Keratinocyte (primary cell): ENCODE measurements at regions not wholly inside any gene's neighbourhood (a gene's known extent, or its start where the extent isn't known, plus 50 kb on each side); places are given as distances from the start of the nearest gene placed in this dataset.

Experiments used
- DNase-seq: peaks from one replicate; pipeline ENCODE4 v3.0.0-alpha.2; 2011; ENCODE audit warnings: low read depth, missing footprints, low spot score
- FAIRE-seq: peaks from 2 replicates; lab custom pipeline; 2011; peaks lifted over from hg19 to GRCh38; lab: Jason Lieb, UNC
- H2AFZ ChIP-seq: 2 replicates; pipeline ENCODE4 v1.6.0; 2012; ENCODE audit warnings: low read length, control low read depth, inconsistent platforms; ENCODE audit not compliant: control insufficient read depth
- H3K27ac ChIP-seq: 2 replicates; pipeline ENCODE4 v1.5.1; 2011; ENCODE audit warnings: low read length; ENCODE audit not compliant: control insufficient read depth, insufficient read depth
- H3K27me3 ChIP-seq: 3 replicates; pipeline ENCODE4 v1.6.0; 2011; ENCODE audit warnings: low read length; ENCODE audit not compliant: control insufficient read depth, insufficient read depth; ENCODE audit errors: extremely low read depth
- H3K36me3 ChIP-seq, 2 experiments: 2 replicates in 1 of 2; 3 replicates in 1 of 2; pipeline ENCODE4 v1.5.1; 2011; ENCODE audit warnings: low read length in 2 of 2, mild to moderate bottlenecking in 1 of 2; ENCODE audit not compliant: control insufficient read depth in 2 of 2, insufficient read depth in 2 of 2; ENCODE audit errors: extremely low read depth in 1 of 2
- H3K4me1 ChIP-seq: 3 replicates; pipeline ENCODE4 v1.5.1; 2011; ENCODE audit warnings: low read length; ENCODE audit not compliant: control insufficient read depth, insufficient read depth; ENCODE audit errors: extremely low read depth
- H3K4me2 ChIP-seq: 3 replicates; pipeline ENCODE4 v1.6.0; 2011; ENCODE audit warnings: low read depth, low read length; ENCODE audit not compliant: control insufficient read depth, insufficient read depth; ENCODE audit errors: extremely low read depth
- H3K4me3 ChIP-seq, 3 experiments: fragments of 200-600 bp in 1 of 3; sonication (generic) in 1 of 3; 2 replicates in 2 of 3; 3 replicates in 1 of 3; pipeline ENCODE4 v1.5.1; 2011 to 2016; ENCODE audit warnings: low read length in 3 of 3, mild to moderate bottlenecking in 3 of 3, control low read depth in 2 of 3, inconsistent platforms in 1 of 3, low read depth in 1 of 3, mixed read lengths in 1 of 3, mixed run types in 1 of 3, moderate library complexity in 1 of 3; ENCODE audit not compliant: control insufficient read depth in 2 of 3, insufficient read depth in 2 of 3; ENCODE audit errors: extremely low read depth in 1 of 3
- H3K79me2 ChIP-seq: 2 replicates; pipeline ENCODE4 v1.6.0; 2012; ENCODE audit warnings: low read length; ENCODE audit not compliant: control insufficient read depth, insufficient read depth
- H3K9ac ChIP-seq: 3 replicates; pipeline ENCODE4 v1.6.0; 2011; ENCODE audit warnings: low read length; ENCODE audit not compliant: control insufficient read depth, insufficient read depth; ENCODE audit errors: extremely low read depth
- H3K9me1 ChIP-seq: 3 replicates; pipeline ENCODE4 v1.6.0; 2011; ENCODE audit warnings: low read length; ENCODE audit not compliant: control insufficient read depth, insufficient read depth; ENCODE audit errors: extremely low read depth
- H3K9me3 ChIP-seq: 2 replicates; pipeline ENCODE4 v1.5.1; 2012; ENCODE audit warnings: low read depth, low read length; ENCODE audit not compliant: control insufficient read depth
- H4K20me1 ChIP-seq: 3 replicates; pipeline ENCODE4 v1.6.0; 2011; ENCODE audit warnings: low read length; ENCODE audit not compliant: control insufficient read depth, insufficient read depth; ENCODE audit errors: extremely low read depth
- CTCF ChIP-seq, 3 experiments: IDR thresholded peaks in 1 of 3; conservative IDR thresholded peaks in 1 of 3; optimal IDR thresholded peaks in 1 of 3; 2 replicates in 2 of 3; 3 replicates in 1 of 3; pipeline versions ENCODE3 to v1.5.1; 2011; ENCODE audit warnings: low read length in 3 of 3, mild to moderate bottlenecking in 3 of 3, moderate library complexity in 2 of 3, control low read depth in 1 of 3, inconsistent platforms in 1 of 3; ENCODE audit not compliant: insufficient read depth in 2 of 3; ENCODE audit errors: extremely low read depth in 1 of 3
- EZH2 ChIP-seq: IDR thresholded peaks from one replicate; pipeline ENCODE4 v1.6.1; 2012; ENCODE audit warnings: inconsistent platforms, mild to moderate bottlenecking, low read length, moderate library complexity
- dilution Hi-C: fragments of 300-500 bp; cut with MboI; formaldehyde crosslinking; loops from one replicate; pipeline ENCODE4 v1.7.0; 2020; ENCODE audit warnings: low sequenced_read_pairs; ENCODE audit not compliant: extremely low pct_ligation_motif_present

GRCh38 chr12:90652280-90652679 is 302.7 kb downstream of the CCER1 start:
- no peak overlapping the region for H3K4me3 ChIP-seq
- H3K4me1 ChIP-seq: no peaks in the 10 kb centered on the region
- FAIRE-seq: no peak
- H3K4me2 ChIP-seq: no peak overlapping the region
- no peaks in the 10 kb centered on the region for H3K9me1 ChIP-seq
- dilution Hi-C loops: no loop called here
- H3K27ac ChIP-seq: no peak overlapping the region
- no peak overlapping the region for H3K9ac ChIP-seq
- no peak overlapping the region for H2AFZ ChIP-seq
- H3K79me2 ChIP-seq: no peaks in the 10 kb centered on the region
- no peaks in the 10 kb centered on the region for H3K9me3 ChIP-seq
- H4K20me1 ChIP-seq: no peaks in the 10 kb centered on the region
- no peaks in the 10 kb centered on the region for H3K36me3 ChIP-seq
- no peaks in the 10 kb centered on the region for H3K27me3 ChIP-seq
- TF ChIP-seq EZH2: no peak
- TF ChIP-seq CTCF (optimal IDR thresholded peaks at IDR 0.05 in 1 of 3, IDR thresholded peaks at IDR 0.05 in 1 of 3, conservative IDR thresholded peaks at IDR 0.05 in 1 of 3; ENCODE audit: extremely low read depth in 1 of 3, insufficient read depth in 2 of 3, low read length in 3 of 3): no peak
- DNase-seq: no peak

- Histone ChIP-seq H3K4me1 (no peaks in the 10 kb centered on the region), H3K9me1 (no peaks in the 10 kb centered on the region), H3K4me3 (no peak overlapping the region), H3K79me2 (no peaks in the 10 kb centered on the region), H4K20me1 (no peaks in the 10 kb centered on the region), H3K27me3 (no peaks in the 10 kb centered on the region), H3K9me3 (no peaks in the 10 kb centered on the region), H3K4me2 (no peak overlapping the region), H3K27ac (no peak overlapping the region), H3K9ac (no peak overlapping the region), H3K36me3 (no peaks in the 10 kb centered on the region), H2AFZ (no peak overlapping the region)
- FAIRE-seq: no peak
- TF ChIP-seq CTCF (optimal IDR thresholded peaks at IDR 0.05 in 1 of 3, IDR thresholded peaks at IDR 0.05 in 1 of 3, conservative IDR thresholded peaks at IDR 0.05 in 1 of 3; ENCODE audit: extremely low read depth in 1 of 3, insufficient read depth in 2 of 3, low read length in 3 of 3) (no peak), EZH2 (no peak)
- dilution Hi-C loops: no loop called here
- no peak for DNase-seq
These were observed 309.8 kb downstream of the CCER1 start for GRCh38 chr12:90645181-90645580.
